Keratinocyte (primary cell): ENCODE measurements at regions not wholly inside any gene's neighbourhood (a gene's known extent, or its start where the extent isn't known, plus 50 kb on each side); places are given as distances from the start of the nearest gene placed in this dataset.

Source experiments
- DNase-seq: peaks from one replicate; pipeline ENCODE4 v3.0.0-alpha.2; 2011; ENCODE audit warnings: low read depth, missing footprints, low spot score
- FAIRE-seq: peaks from 2 replicates; lab custom pipeline; 2011; peaks lifted over from hg19 to GRCh38; lab: Jason Lieb, UNC
- H2AFZ ChIP-seq: 2 replicates; pipeline ENCODE4 v1.6.0; 2012; ENCODE audit warnings: low read length, control low read depth, inconsistent platforms; ENCODE audit not compliant: control insufficient read depth
- H3K27ac ChIP-seq: 2 replicates; pipeline ENCODE4 v1.5.1; 2011; ENCODE audit warnings: low read length; ENCODE audit not compliant: control insufficient read depth, insufficient read depth
- H3K27me3 ChIP-seq: 3 replicates; pipeline ENCODE4 v1.6.0; 2011; ENCODE audit warnings: low read length; ENCODE audit not compliant: control insufficient read depth, insufficient read depth; ENCODE audit errors: extremely low read depth
- H3K36me3 ChIP-seq, 2 experiments: 2 replicates in 1 of 2; 3 replicates in 1 of 2; pipeline ENCODE4 v1.5.1; 2011; ENCODE audit warnings: low read length in 2 of 2, mild to moderate bottlenecking in 1 of 2; ENCODE audit not compliant: control insufficient read depth in 2 of 2, insufficient read depth in 2 of 2; ENCODE audit errors: extremely low read depth in 1 of 2
- H3K4me1 ChIP-seq: 3 replicates; pipeline ENCODE4 v1.5.1; 2011; ENCODE audit warnings: low read length; ENCODE audit not compliant: control insufficient read depth, insufficient read depth; ENCODE audit errors: extremely low read depth
- H3K4me2 ChIP-seq: 3 replicates; pipeline ENCODE4 v1.6.0; 2011; ENCODE audit warnings: low read depth, low read length; ENCODE audit not compliant: control insufficient read depth, insufficient read depth; ENCODE audit errors: extremely low read depth
- H3K4me3 ChIP-seq, 3 experiments: fragments of 200-600 bp in 1 of 3; sonication (generic) in 1 of 3; 2 replicates in 2 of 3; 3 replicates in 1 of 3; pipeline ENCODE4 v1.5.1; 2011 to 2016; ENCODE audit warnings: low read length in 3 of 3, mild to moderate bottlenecking in 3 of 3, control low read depth in 2 of 3, inconsistent platforms in 1 of 3, low read depth in 1 of 3, mixed read lengths in 1 of 3, mixed run types in 1 of 3, moderate library complexity in 1 of 3; ENCODE audit not compliant: control insufficient read depth in 2 of 3, insufficient read depth in 2 of 3; ENCODE audit errors: extremely low read depth in 1 of 3
- H3K79me2 ChIP-seq: 2 replicates; pipeline ENCODE4 v1.6.0; 2012; ENCODE audit warnings: low read length; ENCODE audit not compliant: control insufficient read depth, insufficient read depth
- H3K9ac ChIP-seq: 3 replicates; pipeline ENCODE4 v1.6.0; 2011; ENCODE audit warnings: low read length; ENCODE audit not compliant: control insufficient read depth, insufficient read depth; ENCODE audit errors: extremely low read depth
- H3K9me1 ChIP-seq: 3 replicates; pipeline ENCODE4 v1.6.0; 2011; ENCODE audit warnings: low read length; ENCODE audit not compliant: control insufficient read depth, insufficient read depth; ENCODE audit errors: extremely low read depth
- H3K9me3 ChIP-seq: 2 replicates; pipeline ENCODE4 v1.5.1; 2012; ENCODE audit warnings: low read depth, low read length; ENCODE audit not compliant: control insufficient read depth
- H4K20me1 ChIP-seq: 3 replicates; pipeline ENCODE4 v1.6.0; 2011; ENCODE audit warnings: low read length; ENCODE audit not compliant: control insufficient read depth, insufficient read depth; ENCODE audit errors: extremely low read depth
- CTCF ChIP-seq, 3 experiments: IDR thresholded peaks in 1 of 3; conservative IDR thresholded peaks in 1 of 3; optimal IDR thresholded peaks in 1 of 3; 2 replicates in 2 of 3; 3 replicates in 1 of 3; pipeline versions ENCODE3 to v1.5.1; 2011; ENCODE audit warnings: low read length in 3 of 3, mild to moderate bottlenecking in 3 of 3, moderate library complexity in 2 of 3, control low read depth in 1 of 3, inconsistent platforms in 1 of 3; ENCODE audit not compliant: insufficient read depth in 2 of 3; ENCODE audit errors: extremely low read depth in 1 of 3
- EZH2 ChIP-seq: IDR thresholded peaks from one replicate; pipeline ENCODE4 v1.6.1; 2012; ENCODE audit warnings: inconsistent platforms, mild to moderate bottlenecking, low read length, moderate library complexity
- dilution Hi-C: fragments of 300-500 bp; cut with MboI; formaldehyde crosslinking; loops from one replicate; pipeline ENCODE4 v1.7.0; 2020; ENCODE audit warnings: low sequenced_read_pairs; ENCODE audit not compliant: extremely low pct_ligation_motif_present

GRCh38 chr5:91741764-91742505, 358.8 kb upstream of the ARRDC3 start:
- no peak for FAIRE-seq
- Histone ChIP-seq H3K27ac (no peak overlapping the region), H3K36me3 (no peaks in the 10 kb centered on the region), H3K9me1 (no peaks in the 10 kb centered on the region), H3K9ac (no peak overlapping the region), H2AFZ (no peak overlapping the region), H3K4me1 (no peaks in the 10 kb centered on the region), H3K27me3 (no peaks in the 10 kb centered on the region), H4K20me1 (no peaks in the 10 kb centered on the region), H3K4me2 (no peak overlapping the region), H3K79me2 (no peaks in the 10 kb centered on the region), H3K4me3 (no peak overlapping the region), H3K9me3 (no peaks in the 10 kb centered on the region)
- no peak for DNase-seq
- dilution Hi-C loops = no loop called here
- TF ChIP-seq EZH2 (no peak), CTCF (optimal IDR thresholded peaks at IDR 0.05 in 1 of 3, IDR thresholded peaks at IDR 0.05 in 1 of 3, conservative IDR thresholded peaks at IDR 0.05 in 1 of 3; ENCODE audit: extremely low read depth in 1 of 3, insufficient read depth in 2 of 3, low read length in 3 of 3) (no peak)

- no peak overlapping the region for H3K27ac ChIP-seq
- no peaks in the 10 kb centered on the region for H3K36me3 ChIP-seq
- no peaks in the 10 kb centered on the region for H3K4me1 ChIP-seq
- TF ChIP-seq EZH2 = no peak
- no peak for TF ChIP-seq CTCF (optimal IDR thresholded peaks at IDR 0.05 in 1 of 3, IDR thresholded peaks at IDR 0.05 in 1 of 3, conservative IDR thresholded peaks at IDR 0.05 in 1 of 3; ENCODE audit: extremely low read depth in 1 of 3, insufficient read depth in 2 of 3, low read length in 3 of 3)
- H3K79me2 ChIP-seq = no peaks in the 10 kb centered on the region
- no peaks in the 10 kb centered on the region for H4K20me1 ChIP-seq
- no peak overlapping the region for H3K4me3 ChIP-seq
- H3K9ac ChIP-seq = no peak overlapping the region
- no peaks in the 10 kb centered on the region for H3K27me3 ChIP-seq
- dilution Hi-C loops = no loop called here
- H3K9me1 ChIP-seq = no peaks in the 10 kb centered on the region
- H2AFZ ChIP-seq = no peak overlapping the region
- no peaks in the 10 kb centered on the region for H3K9me3 ChIP-seq
- no peak for DNase-seq
- FAIRE-seq = no peak
- no peak overlapping the region for H3K4me2 ChIP-seq
Measured at GRCh38 chr5:91730026-91730425, 346.9 kb upstream of the ARRDC3 start.
